ENCODE measurements at regions not wholly inside any gene's neighbourhood (a gene's known extent, or its start where the extent isn't known, plus 50 kb on each side); places are given as distances from the start of the nearest gene placed in this dataset.

- Mint-ChIP-seq H3K27me3 (ENCODE audit: insufficient read depth) (no peaks in the 10 kb centered on the region), H3K9me3 (peaks cover 5% of the 10 kb centered on the region), H3K4me3 (peak overlapping the region; percentile 13; the same call in 1 of the 2 replicates), H3K27ac (no peak overlapping the region), H3K36me3 (ENCODE audit: low read depth) (peaks cover 18% of the 10 kb centered on the region), H3K4me1 (ENCODE audit: low read depth) (peaks cover 7% of the 10 kb centered on the region; the same call in 1 of the 2 replicates)
- no peak for TF ChIP-seq CTCF (IDR thresholded peaks at IDR 0.05)
- DNase-seq: no peak
Observed at GRCh38 chr6:77361018-77361417, 102.3 kb downstream of the HTR1B start.

GRCh38 chr6:77356821-77357220 is 106.5 kb downstream of the HTR1B start:
- Mint-ChIP-seq H3K4me3 (no peak overlapping the region), H3K27ac (no peak overlapping the region), H3K36me3 (ENCODE audit: low read depth) (peaks cover 6% of the 10 kb centered on the region; the same call in 1 of the 2 replicates), H3K4me1 (ENCODE audit: low read depth) (peaks cover 16% of the 10 kb centered on the region; the same call in 1 of the 2 replicates), H3K9me3 (peaks cover 3% of the 10 kb centered on the region), H3K27me3 (ENCODE audit: insufficient read depth) (0 out of 2 replicates have a peak, but pooled peaks cover 2% of the 10 kb centered on the region)
- no peak for TF ChIP-seq CTCF (IDR thresholded peaks at IDR 0.05)
- DNase-seq: no peak

- 0 out of 2 replicates have a peak, but pooled peaks cover 5% of the 10 kb centered on the region for H3K36me3 Mint-ChIP-seq (ENCODE audit: low read depth)
- H3K27ac Mint-ChIP-seq: no peak overlapping the region
- 0 out of 2 replicates have a peak, but pooled peaks cover 2% of the 10 kb centered on the region for H3K27me3 Mint-ChIP-seq (ENCODE audit: insufficient read depth)
- peaks cover 9% of the 10 kb centered on the region; the same call in 1 of the 2 replicates for H3K4me1 Mint-ChIP-seq (ENCODE audit: low read depth)
- no peak for TF ChIP-seq CTCF (IDR thresholded peaks at IDR 0.05)
- no peak for DNase-seq
- no peaks in the 10 kb centered on the region for H3K9me3 Mint-ChIP-seq
- H3K4me3 Mint-ChIP-seq: no peak overlapping the region
Observed at GRCh38 chr6:77354581-77354980, 108.7 kb downstream of the HTR1B start.

- Mint-ChIP-seq H3K27me3 (ENCODE audit: insufficient read depth) (0 out of 2 replicates have a peak, but pooled peaks cover 2% of the 10 kb centered on the region), H3K4me1 (ENCODE audit: low read depth) (peaks cover 9% of the 10 kb centered on the region; the same call in 1 of the 2 replicates), H3K9me3 (no peaks in the 10 kb centered on the region), H3K36me3 (ENCODE audit: low read depth) (no peaks in the 10 kb centered on the region), H3K27ac (no peak overlapping the region; the same call in 1 of the 2 replicates), H3K4me3 (no peak overlapping the region)
- DNase-seq: no peak
- TF ChIP-seq CTCF (IDR thresholded peaks at IDR 0.05): no peak
Observed at GRCh38 chr6:77353129-77353528, 110.2 kb downstream of the HTR1B start.

GRCh38 chr6:77341058-77341986 is 122.0 kb downstream of the HTR1B start:
- Mint-ChIP-seq H3K27me3 (ENCODE audit: insufficient read depth) (no peaks in the 10 kb centered on the region; the same call in 1 of the 2 replicates), H3K9me3 (no peaks in the 10 kb centered on the region), H3K4me3 (no peak overlapping the region), H3K4me1 (ENCODE audit: low read depth) (peaks cover 20% of the 10 kb centered on the region; the same call in 1 of the 2 replicates), H3K27ac (no peak overlapping the region), H3K36me3 (ENCODE audit: low read depth) (peaks cover 11% of the 10 kb centered on the region; the same call in 1 of the 2 replicates)
- no peak for TF ChIP-seq CTCF (IDR thresholded peaks at IDR 0.05)
- DNase-seq: no peak
